Amniotic stem cell (primary cell): ENCODE measurements at regions not wholly inside any gene's neighbourhood (a gene's known extent, or its start where the extent isn't known, plus 50 kb on each side); places are given as distances from the start of the nearest gene placed in this dataset.

Experiments used
- DNase-seq: peaks from one replicate; lab custom pipeline; 2025; lab: John Stamatoyannopoulos, UW

- no peak for DNase-seq
Observed at GRCh38 chr1:170316270-170316669, 170.5 kb downstream of the NTMT2 start.

- DNase-seq = no peak
Observed at GRCh38 chr1:170318141-170318540, 172.4 kb downstream of the NTMT2 start.

- no peak for DNase-seq
Observed at GRCh38 chr1:170318736-170319135, 173.0 kb downstream of the NTMT2 start.

- DNase-seq = no peak
Observed at GRCh38 chr1:170321113-170321512, 175.4 kb downstream of the NTMT2 start.

GRCh38 chr1:170326186-170326585 lies 180.4 kb downstream of the NTMT2 start:
- no peak for DNase-seq

GRCh38 chr1:170332801-170333200 lies 187.0 kb downstream of the NTMT2 start:
- DNase-seq = no peak

GRCh38 chr1:170337413-170337994 lies 191.7 kb downstream of the NTMT2 start:
- DNase-seq = no peak

- no peak for DNase-seq
Observed at GRCh38 chr1:170339534-170339933, 192.4 kb upstream of the GORAB start.

GRCh38 chr1:170340308-170340707 lies 191.7 kb upstream of the GORAB start:
- no peak for DNase-seq

- no peak for DNase-seq
Observed at GRCh38 chr1:170351366-170351946, 180.5 kb upstream of the GORAB start.

GRCh38 chr1:170354246-170354645 lies 177.7 kb upstream of the GORAB start:
- no peak for DNase-seq

- DNase-seq = no peak
Observed at GRCh38 chr1:170354690-170355089, 177.3 kb upstream of the GORAB start.

- DNase-seq = no peak
Observed at GRCh38 chr1:170355267-170355801, 176.6 kb upstream of the GORAB start.

GRCh38 chr1:170356585-170356984 lies 175.4 kb upstream of the GORAB start:
- DNase-seq = no peak

- no peak for DNase-seq
Observed at GRCh38 chr1:170357750-170358149, 174.2 kb upstream of the GORAB start.

- DNase-seq = no peak
Observed at GRCh38 chr1:170360601-170361000, 171.4 kb upstream of the GORAB start.

GRCh38 chr1:170365331-170365730 lies 166.6 kb upstream of the GORAB start:
- DNase-seq = no peak

- no peak for DNase-seq
Observed at GRCh38 chr1:170366980-170367379, 165.0 kb upstream of the GORAB start.

GRCh38 chr1:170367615-170368014 lies 164.4 kb upstream of the GORAB start:
- no peak for DNase-seq

GRCh38 chr1:170369000-170369399 lies 163.0 kb upstream of the GORAB start:
- DNase-seq = no peak

- DNase-seq = no peak
Observed at GRCh38 chr1:170369417-170369816, 162.5 kb upstream of the GORAB start.

GRCh38 chr1:170370087-170370486 lies 161.9 kb upstream of the GORAB start:
- no peak for DNase-seq

GRCh38 chr1:170375082-170375723 lies 156.8 kb upstream of the GORAB start:
- no peak for DNase-seq
